GM21515 (cell line): ENCODE measurements at regions not wholly inside any gene's neighbourhood (a gene's known extent, or its start where the extent isn't known, plus 50 kb on each side); places are given as distances from the start of the nearest gene placed in this dataset.

ENCODE experiments used
- ATAC-seq: cut with Tn5 transposase; IDR thresholded peaks from one replicate; pipeline ENCODE4 v1.9.1; 2021; ENCODE audit not compliant: unreplicated experiment

- no peak for ATAC-seq
Measured at GRCh38 chr6:41404182-41404845, 68.9 kb downstream of the NCR2 start.

GRCh38 chr6:41405941-41406727, 70.7 kb downstream of the NCR2 start:
- ATAC-seq = no peak

DNA sequence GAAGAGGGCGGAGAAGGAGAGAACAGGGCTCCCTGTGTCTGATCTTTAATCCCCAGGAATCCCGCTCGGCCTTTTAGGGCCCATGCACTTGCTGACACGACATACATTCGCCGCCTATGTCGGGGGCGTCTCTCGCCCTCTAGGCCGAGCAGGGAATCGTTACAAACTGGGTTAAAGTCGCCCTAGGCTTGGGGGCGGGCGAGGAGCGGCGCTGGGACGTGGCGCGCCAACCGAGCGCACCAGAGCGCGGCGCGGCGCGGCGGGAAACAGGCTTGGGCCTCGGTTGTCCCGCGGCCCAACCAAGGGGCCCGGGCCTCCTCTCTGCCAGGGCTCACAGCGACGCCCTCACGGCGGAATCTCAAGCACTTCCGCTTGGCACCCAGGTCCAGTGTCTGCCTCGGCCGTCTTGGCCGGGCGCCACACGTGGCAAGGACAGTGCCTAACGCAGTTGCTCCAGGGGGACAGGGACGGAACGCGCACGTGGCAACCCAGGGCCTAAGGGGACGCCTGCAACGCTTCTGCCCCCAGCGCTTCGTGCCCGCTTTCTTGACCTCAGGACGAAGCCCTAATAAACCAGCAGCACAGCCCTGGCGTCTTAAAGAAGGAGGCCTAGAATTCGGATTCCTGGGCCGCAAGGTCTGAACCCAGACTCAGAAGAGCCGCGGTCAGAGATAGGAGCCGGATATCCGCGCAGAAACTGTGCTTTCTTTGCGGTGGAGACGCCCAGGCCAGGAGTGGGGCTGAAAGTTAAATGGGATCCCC, 71.5 kb downstream of the NCR2 start:
- ATAC-seq = no peak

- no peak for ATAC-seq
Measured at GRCh38 chr6:41408576-41408975, 73.2 kb downstream of the NCR2 start.

GRCh38 chr6:41408982-41409381, 73.6 kb downstream of the NCR2 start:
- no peak for ATAC-seq

DNA sequence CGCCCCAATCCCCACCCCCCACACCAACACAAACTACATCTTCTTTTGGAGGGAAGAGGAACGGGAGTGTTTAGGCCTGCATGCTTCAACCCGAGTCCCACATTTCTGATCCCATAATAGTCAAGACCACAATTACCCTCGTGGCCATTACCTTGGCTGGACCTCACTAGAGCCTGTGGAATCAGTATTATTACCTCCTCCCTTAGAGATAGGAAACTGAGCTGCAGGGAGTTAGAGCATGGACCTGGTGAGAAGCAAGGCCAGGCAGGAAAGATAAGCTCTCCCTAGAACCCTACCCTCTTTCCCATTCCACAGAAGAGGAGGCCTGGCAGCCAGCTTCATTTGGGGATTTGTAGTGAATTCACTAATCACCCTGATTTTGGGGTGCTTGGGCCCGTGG, 74.1 kb downstream of the NCR2 start:
- ATAC-seq = no peak

GRCh38 chr6:41411961-41412360, 76.6 kb downstream of the NCR2 start:
- no peak for ATAC-seq

GRCh38 chr6:41413250-41413649, 77.8 kb downstream of the NCR2 start:
- ATAC-seq = no peak

DNA sequence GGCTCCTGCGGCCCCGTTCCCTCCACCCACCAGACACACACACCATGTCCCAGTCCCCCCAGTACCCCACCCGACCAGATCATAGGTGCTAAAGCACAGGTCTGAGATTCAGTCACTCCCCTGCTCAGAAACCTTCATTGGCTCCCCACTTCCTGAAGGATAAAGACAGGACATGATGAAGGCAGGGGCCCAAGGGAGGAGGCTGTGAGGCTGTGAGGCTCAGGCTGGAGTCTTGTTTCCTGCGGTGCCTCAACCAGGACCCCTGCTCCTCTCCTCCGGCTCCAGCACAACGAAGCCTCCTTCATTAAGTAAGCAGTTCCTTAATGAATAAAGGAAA, 81.1 kb downstream of the NCR2 start:
- ATAC-seq = no peak

DNA sequence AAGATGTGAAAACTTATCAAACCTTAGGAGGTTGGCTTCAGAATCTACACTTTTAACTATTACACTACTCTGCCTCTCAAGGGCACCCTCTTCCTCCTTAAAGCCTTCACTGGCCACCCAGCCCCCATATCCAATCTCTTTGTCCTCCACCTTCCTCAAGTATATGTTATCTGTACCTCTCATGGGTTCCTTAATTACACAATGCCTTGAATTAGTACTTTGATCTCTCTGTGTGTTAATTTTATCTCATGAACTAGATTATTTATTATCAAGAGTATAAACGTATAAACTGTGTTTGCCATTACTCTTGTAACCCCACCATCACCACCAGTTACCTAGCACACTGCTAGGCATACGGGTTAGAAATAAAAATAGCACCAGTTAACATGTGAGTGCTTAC, 83.3 kb downstream of the NCR2 start:
- ATAC-seq = no peak

- no peak for ATAC-seq
Measured at GRCh38 chr6:41419385-41419784, 84.0 kb downstream of the NCR2 start.

DNA sequence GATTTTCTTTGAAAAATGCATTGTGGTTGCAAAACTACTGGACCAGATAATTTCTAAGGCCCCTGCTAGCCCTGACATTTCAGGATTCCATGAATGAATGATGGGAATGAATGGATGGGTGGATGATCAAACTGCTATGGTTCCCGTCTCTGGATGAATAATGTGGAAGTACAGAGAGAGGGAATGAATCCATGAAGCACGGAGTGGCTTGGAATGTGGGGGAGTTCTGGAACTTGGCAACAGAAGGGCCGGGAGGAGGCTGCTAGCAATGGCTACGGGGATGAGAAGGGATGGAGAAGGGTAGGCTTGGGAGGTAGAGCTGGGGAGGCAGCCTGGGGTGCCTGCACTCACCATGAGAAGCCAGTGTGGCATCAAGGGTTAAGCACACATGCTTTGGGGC, 84.8 kb downstream of the NCR2 start:
- no peak for ATAC-seq

- no peak for ATAC-seq
Measured at GRCh38 chr6:41422161-41422560, 86.8 kb downstream of the NCR2 start.

GRCh38 chr6:41423002-41423401, 87.6 kb downstream of the NCR2 start:
- no peak for ATAC-seq

DNA sequence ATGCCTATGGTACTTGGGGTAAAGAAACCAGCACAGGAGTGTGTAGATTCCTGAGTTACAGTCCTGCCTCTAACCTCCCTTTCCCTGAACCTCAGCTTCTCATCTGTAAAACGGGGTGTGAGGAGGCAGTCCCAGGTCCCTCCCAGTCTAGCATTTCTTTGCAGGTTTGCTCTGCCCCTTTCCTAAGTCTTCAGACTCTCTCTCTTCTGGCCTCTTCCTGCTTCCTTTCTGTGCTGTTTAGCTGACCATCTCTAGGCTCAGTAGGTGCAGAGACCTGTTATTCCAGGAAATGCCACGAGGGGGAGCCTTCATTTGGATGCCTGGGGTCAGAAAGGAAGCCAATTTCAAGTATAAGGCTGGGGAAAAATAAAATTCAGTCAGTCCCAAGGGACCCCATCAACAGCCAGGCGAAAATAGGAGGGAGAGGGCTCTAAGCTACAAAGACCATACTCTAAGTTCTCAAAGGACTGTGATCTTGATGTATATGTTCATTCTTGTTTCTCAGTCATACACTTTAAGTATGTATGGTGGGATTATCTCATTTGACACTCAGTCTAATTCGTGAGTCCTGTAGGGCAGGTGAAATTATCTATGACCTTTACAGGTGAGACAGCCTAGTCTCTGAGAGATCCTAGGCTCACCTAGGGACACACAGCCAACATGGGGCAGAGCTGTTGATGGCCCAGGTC, 89.1 kb downstream of the NCR2 start:
- no peak for ATAC-seq

- ATAC-seq = no peak
Measured at GRCh38 chr6:41425511-41425910, 90.1 kb downstream of the NCR2 start.

GRCh38 chr6:41426438-41426851, 91.0 kb downstream of the NCR2 start:
- ATAC-seq = no peak

DNA sequence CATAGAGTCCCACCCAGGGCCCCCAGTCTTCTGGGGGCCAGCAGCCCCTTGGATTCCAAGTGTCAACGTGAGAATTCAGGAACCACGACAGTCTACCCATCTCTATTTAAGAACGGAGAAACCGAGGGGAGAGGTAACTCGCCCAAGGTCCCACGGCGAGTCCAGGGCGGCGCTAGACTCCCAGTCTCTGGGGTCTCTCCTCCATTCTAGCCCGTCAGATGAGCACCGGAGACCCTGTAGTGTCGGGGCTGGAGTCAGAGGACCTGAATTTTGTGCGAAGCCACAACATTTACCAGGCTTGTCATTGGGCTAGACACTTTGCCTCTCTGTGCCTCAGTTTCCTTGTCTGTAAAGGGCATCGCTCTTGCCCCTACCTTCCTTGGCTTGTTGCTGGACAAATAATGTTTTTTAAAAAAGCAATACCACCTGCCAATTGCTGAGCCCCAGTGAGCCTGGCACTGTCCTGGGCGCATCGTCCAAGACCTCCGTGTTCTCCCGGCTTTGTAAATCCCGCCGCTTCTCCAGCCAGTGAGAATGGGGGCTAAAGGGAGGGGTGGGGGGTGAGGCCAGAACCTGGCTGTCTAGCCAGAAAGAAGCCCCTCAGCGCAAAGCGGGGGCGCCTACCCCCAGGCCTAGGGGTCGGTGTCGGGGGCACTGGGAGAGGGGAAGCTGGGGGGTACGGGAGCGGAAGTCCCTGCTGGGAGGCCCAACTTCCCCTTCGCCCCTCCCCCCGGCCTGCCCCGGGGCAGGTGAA, 91.7 kb downstream of the NCR2 start:
- ATAC-seq = no peak

GRCh38 chr6:41427642-41428335, 92.4 kb downstream of the NCR2 start:
- no peak for ATAC-seq

- ATAC-seq = no peak
Measured at GRCh38 chr6:41428336-41428995, 93.1 kb downstream of the NCR2 start.
